HG03442 (cell line): ENCODE measurements at regions not wholly inside any gene's neighbourhood (a gene's known extent, or its start where the extent isn't known, plus 50 kb on each side); places are given as distances from the start of the nearest gene placed in this dataset.

ENCODE experiments used
- ATAC-seq: cut with Tn5 transposase; IDR thresholded peaks from one replicate; pipeline ENCODE4 v1.9.1; 2021; ENCODE audit warnings: mild to moderate bottlenecking, moderate library complexity; ENCODE audit not compliant: unreplicated experiment

- no peak for ATAC-seq
Measured at GRCh38 chr12:75908961-75909605, 122.5 kb downstream of the PHLDA1 start.

DNA sequence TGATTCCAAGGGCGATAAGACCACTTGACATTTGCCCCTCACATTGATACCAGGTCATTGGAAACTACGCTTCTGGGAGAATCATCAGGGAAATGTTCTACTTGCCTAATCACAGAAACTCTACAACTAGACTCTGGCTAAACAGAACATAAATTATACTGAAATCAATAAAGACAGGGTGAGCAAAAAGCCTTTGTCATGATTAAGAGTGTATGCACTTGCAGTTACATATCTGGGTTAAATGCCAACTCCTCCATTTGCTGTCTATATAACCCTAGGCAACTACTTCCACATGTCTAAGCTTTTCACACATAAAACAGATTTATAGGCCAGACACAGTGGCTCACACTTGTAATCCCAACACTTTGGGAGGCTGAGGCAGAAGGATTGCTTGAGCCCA lies 125.7 kb downstream of the PHLDA1 start:
- no peak for ATAC-seq

- no peak for ATAC-seq
Measured at GRCh38 chr12:75900781-75901254, 130.8 kb downstream of the PHLDA1 start.

- ATAC-seq = no peak
Measured at GRCh38 chr12:75900226-75900625, 131.3 kb downstream of the PHLDA1 start.

DNA sequence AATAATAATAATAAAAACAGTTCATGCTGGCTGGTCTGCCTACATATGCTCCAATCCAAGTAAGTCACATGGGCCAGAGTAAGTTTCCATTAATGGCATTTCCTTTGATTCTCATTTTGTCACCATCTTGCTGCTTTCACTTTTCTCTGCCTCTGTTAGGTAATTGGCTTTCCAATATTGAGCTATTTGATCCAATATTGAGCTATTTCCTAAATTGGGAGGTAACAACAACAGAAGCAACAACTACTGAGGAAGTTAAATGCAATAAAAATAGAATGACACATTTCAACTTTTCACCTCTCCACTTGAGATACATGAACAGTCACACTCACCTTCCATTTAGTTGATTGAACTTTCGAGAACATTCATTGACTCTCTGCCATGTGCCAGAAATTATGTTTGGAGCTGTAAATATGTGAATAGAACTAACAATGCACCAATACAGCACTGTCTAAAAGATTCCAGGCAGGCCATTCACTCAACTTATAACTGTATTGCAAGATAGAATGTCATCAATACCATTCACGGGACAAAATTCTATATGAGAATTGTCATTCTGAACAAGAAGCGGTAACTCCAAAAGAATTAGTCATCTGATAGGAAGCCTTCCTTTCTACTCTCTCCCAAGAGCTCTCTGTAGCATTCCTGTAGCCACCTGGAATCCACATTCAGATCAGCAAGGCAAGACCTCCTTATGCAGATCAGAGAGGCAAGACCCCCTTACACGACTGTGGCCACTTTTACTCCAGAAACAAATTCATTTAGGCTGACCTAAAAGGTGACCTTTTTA lies 136.4 kb downstream of the PHLDA1 start:
- ATAC-seq = no peak

DNA sequence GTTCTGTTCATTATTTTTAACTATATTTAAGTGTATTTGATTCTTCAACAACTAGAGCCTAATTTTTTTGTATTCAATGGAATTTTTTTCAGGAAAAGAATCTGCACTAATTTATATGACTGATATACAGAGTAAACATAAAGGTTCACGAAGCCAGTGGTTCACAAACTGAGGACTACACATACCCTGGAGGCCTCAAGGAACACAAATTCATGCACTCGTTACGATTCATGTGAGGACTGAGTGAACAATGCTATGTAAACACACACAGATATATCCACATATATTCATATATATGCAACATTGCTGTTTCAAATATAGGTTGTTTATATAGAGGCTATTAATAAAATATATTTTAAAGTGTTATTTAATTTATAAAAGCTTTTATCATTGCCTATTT lies 137.8 kb downstream of the PHLDA1 start:
- no peak for ATAC-seq

GRCh38 chr12:75892731-75893408 lies 138.7 kb downstream of the PHLDA1 start:
- ATAC-seq = no peak

- no peak for ATAC-seq
Measured at GRCh38 chr12:75891072-75891471, 140.5 kb downstream of the PHLDA1 start.

- ATAC-seq = no peak
Measured at GRCh38 chr12:75890660-75891059, 140.9 kb downstream of the PHLDA1 start.

DNA sequence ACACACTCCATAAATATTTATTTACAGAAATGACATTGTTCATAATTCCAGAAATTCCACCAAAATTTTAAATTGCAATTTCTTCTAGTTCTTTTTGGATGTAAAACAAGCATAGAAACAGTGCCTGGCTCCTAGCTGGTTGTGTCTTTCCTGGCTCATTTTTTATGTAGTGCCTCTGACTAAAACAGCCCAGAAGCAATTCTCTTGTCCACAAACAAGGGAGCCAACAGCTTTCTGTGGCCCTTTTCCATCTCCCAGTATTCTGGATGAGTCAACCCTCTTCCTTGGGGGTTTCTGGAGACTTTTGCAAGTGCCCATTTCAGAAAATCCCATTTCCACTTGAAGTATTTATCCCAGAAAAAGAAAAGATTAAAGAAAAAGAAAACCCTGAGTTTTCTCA lies 141.4 kb downstream of the PHLDA1 start:
- no peak for ATAC-seq

DNA sequence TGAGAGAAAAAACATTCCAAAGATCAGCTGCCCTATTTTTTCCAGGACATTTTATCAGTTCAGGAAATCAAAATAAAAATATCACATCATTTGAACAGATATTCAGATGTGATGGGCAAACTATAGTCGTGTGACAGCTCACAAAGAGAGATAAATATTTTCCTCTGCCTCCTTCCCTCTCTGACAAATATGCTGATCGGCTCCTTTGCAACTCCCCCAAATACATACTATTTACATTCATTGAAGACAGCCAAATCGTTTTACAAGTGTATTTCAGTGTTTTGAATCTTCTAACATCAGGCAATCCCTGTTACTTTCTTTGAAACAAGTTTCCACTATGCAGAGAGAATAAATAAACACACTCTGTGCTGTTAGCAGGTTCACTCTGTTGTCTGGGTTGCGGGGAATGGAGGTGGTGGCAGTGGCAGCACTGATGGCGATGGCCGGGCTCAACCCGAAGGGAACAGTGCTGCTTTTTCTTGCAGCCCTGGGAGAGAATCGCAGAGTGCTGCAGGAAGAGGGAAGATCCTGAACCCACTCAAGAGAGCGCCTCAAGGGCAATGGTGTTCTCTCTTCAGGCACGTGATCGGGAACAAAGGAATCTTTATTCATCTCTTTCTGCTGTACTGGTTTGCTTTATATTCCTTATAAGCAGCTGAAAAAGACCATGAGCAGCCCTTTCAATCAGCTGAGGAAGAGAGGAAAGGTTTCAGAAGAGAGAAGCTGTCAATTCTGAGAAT lies 142.5 kb downstream of the PHLDA1 start:
- ATAC-seq = no peak

DNA sequence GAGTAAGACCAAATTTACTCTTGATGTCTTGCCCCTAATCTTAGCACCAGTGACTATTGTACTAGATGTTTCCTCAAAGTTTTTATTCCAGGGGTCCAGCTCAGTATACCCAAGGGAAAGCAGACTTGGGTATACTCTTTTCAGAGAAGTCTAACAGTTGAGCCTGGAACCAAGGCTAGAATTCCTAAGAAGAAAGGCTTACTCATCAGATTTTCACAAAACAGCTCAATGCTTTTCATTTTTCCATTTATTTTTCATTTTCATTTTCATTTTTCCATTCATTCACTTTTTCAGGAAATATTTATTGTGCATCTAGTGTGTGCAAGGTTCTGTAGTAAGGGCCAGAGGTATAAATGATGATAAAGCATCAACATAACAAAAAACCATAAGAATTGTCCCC lies 143.2 kb downstream of the PHLDA1 start:
- no peak for ATAC-seq

DNA sequence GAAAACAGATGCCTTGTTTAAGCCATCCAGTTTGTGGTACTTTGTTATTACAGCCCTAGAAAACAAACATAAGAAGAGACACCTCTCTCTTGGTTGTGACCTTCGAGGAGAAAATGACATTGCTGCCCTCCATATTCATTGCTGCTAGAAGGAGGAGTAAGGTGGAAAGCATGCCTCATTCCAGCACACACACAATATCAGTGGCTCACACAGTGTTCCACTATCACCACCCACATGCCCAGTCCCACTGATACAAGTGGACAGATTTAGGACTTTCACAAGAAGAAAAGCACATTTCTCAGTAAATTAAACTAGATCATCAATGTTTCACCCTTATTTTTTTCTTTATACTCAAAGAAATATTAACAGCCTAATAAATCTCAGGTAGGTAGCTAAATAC lies 143.6 kb downstream of the PHLDA1 start:
- no peak for ATAC-seq

DNA sequence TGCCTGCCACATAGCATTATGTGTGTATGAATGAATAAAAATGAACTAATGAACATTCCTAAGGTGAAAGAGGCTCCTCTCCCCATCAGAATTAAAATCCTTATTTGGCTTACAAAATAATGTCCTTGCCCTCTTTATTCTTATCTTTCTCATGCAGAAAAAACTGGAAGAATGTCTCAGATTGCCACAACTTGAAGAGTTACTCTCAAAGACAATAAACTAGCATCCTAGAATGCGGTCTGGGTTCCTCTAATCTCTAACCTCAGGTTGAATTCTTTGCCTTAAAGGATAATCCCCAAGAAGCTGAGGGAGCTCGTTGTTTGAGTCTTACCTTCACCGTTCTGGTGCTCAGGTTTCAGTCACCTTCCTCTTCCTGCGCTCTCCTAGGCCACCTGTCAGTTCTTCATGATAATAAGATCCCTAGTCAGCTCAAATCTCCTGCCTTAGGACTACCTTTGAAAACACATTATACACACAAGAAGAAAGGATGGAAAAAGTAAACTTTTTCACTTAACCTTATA lies 147.1 kb downstream of the PHLDA1 start:
- no peak for ATAC-seq

- ATAC-seq = no peak
Measured at GRCh38 chr12:75883241-75883640, 148.3 kb downstream of the PHLDA1 start.

DNA sequence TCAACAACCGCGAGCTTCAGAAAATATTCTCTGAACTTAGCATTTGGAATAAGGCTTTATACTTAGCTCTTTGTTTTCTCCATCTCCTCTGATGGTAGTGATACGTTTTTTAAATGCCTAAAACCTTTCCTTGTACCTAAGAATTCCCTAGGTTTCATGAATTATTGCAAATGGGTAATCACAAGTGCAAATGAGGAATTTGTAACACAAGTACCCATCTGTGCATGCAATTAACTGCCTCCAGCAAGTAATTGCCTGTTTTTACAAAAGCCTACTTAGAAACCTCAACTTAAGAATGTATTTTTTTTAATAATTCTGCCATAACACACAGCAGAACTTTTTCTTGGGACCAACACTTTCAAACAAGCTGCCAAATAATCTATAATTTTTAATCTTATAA lies 149.2 kb downstream of the PHLDA1 start:
- no peak for ATAC-seq

- no peak for ATAC-seq
Measured at GRCh38 chr12:75881920-75882319, 149.7 kb downstream of the PHLDA1 start.

DNA sequence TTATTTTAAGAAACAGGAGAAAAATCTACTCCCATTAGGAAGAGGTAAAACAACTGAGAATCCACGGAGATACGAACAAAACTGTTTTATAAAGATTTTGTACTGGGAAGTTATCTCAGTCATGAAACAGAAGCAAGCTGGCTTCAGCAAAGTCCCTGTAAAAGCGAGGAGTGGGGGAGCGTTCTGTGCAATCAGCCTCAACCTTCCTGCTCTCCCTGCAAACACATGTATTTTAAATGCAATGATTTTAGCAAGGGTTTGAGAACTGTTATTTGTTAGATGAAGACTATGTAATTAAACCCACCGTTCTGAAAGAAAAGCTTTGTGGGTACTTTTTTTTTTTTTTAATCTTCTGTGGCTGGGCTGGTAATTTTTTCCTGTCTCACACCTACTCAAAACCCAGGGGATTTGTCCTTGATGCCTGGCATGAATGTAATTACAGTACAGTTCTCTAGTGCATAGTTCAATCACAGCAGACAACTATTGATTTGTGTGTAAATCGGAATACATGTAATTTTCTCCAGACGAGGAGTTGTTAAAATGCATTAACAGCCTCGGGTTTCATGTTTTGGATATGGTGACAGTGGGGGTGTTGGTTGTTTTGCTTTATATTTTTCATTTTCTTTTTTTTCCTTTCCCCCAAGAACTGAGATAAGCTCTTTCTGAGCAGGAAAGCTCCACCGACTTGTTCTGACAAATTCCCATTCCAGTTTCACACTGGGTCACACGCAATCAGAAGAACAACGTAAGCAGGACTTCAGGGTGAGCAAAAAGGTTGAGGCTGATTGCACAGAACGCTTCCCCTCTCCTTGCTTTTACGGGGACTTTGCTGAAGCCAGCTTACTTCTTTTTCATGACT lies 153.6 kb downstream of the PHLDA1 start:
- no peak for ATAC-seq

DNA sequence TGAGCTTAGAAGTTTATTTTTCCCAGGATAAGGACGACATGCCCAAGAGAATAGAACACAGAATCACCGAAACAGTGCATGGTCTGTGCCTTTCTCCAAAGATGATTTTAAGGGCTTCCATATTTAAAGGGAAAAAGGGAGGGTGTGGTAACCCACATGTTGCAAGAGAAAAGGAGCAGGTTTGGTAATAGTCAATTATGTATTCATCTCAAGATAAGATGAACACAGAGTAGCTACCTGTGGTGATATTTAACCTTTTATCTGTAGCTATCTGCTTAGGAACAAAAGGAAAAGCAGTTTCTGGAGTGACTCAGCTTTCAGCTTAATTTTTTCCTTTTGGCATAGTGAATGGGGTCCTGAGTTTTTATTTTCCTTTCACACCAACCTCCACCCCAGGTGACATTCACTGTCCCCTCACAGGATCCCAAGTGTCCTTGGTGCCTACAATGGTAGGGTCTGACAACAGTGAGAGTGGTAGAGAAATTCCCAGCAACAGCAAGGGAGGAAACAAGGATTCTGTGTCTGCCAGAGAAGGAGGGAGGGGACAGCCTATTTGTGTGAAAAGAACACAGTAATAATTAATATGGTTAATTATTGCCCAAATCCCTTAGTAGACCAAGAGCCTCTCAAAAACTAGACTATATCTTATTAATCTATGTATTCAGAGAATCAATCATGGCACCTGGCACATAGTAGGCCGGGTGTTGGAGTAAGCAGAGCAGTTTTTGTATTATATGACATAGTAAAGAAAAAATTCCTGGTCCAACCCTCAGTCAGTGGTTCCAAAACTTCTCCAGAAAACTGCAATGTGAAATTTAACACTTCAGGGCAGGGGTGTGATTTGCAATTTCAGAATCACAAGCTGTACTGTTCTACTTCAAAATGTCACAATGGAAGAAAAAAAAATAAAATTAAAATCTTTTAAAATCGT lies 154.5 kb downstream of the PHLDA1 start:
- no peak for ATAC-seq
